HG02759 (cell line): ENCODE measurements at regions not wholly inside any gene's neighbourhood (a gene's known extent, or its start where the extent isn't known, plus 50 kb on each side); places are given as distances from the start of the nearest gene placed in this dataset.

Experiments used
- ATAC-seq: cut with Tn5 transposase; IDR thresholded peaks from one replicate; pipeline ENCODE4 v1.9.1; 2021; ENCODE audit warnings: mild to moderate bottlenecking, moderate library complexity; ENCODE audit not compliant: unreplicated experiment

- ATAC-seq = no peak
Observed at GRCh38 chr16:52056259-52056658, 490.7 kb downstream of the TOX3 start.

DNA sequence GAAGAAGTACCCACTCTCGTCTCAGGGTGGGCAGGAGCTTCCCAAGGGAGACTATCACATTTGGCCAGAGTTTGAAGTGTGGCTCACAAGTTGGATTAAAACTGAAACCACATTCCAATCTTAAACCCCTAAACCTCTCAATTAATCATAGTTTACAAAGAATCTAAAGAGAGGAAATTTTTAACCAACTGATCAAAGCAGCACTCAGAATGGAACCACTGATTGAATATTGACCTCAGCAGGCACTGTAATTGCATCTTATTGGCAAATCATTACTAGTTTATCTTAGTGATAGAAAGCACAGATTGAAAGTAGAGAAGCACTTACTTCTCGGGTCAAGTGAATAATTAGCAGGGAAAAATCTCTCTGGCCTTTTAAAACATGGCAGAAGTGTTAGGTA is 491.6 kb downstream of the TOX3 start:
- ATAC-seq = no peak

GRCh38 chr16:52054326-52054725 is 492.6 kb downstream of the TOX3 start:
- ATAC-seq = no peak

GRCh38 chr16:52052818-52053217 is 494.1 kb downstream of the TOX3 start:
- no peak for ATAC-seq

DNA sequence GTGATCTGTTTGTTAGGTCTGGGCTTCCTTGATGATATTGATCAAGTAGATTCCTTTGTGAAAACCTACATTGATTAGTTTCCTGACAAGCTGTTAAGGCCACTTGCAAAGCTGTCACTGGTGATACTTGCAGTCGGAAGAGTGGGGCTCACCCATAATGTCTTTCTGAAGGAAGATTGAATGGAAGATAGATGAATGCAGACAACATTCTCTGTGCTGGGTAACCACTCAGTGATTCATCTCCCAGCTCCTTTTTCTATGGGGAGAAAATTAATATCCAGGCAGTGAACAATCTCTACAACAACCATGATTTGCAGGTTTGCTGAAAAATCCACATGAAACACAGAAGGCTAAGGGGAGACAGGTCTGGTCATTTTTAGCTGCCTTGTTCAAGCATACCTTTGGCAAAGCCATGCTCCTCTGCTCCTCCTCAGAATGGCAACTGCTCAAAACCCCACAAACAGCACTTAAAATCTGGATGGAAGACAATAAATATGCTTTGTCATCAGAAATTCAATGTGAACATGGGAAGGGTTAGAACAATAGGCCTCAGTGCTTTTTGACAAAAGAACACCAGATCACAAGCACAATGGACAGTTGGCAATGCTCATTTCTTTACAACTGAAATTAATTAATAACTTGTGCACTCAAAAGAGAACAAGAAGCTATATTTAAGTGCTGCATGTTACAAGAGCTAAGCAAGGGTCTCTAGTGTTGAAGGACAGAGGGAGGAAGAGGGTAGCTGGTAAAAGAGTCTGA is 495.4 kb downstream of the TOX3 start:
- no peak for ATAC-seq

- ATAC-seq = no peak
Observed at GRCh38 chr16:52050418-52050817, 496.5 kb downstream of the TOX3 start.

DNA sequence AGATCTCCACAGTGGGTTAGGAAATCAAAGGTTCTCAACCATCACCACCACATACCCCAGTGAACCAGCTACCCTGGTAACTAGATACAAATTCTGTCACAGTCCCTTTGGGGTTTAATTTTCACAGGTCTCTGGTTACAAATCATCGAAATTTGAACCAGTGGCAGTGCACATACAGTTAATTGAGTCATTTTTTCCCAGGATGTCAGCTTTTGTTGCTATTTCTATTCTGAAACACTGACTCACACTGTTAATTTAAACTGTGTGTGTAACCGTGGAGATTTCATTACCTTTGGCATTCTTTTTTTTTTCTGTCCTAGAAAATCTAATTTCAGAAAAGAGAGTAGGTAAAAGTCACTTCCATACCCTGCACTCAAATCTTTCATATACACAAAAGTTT is 511.5 kb downstream of the TOX3 start:
- no peak for ATAC-seq

GRCh38 chr16:52034830-52035229 is 512.1 kb downstream of the TOX3 start:
- ATAC-seq = no peak

DNA sequence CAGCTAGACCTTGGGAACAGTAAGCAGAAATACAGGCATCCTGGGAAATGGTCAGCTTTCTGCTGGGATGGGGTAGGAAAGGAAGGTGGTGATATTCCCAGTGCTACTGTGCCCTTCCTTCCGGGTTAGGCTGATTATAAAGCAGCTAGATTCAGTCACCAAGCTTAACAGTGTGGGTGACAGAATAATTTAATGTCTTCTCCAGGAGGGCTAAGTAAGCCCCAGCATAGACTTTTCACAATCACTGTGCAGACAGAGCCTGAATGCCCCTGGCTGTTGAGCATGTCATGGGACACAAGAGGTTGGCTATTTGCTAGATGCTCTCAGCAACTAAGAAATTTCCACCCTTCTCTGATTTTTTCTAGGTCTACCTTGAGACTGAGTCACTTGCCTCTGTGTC is 513.0 kb downstream of the TOX3 start:
- no peak for ATAC-seq

DNA sequence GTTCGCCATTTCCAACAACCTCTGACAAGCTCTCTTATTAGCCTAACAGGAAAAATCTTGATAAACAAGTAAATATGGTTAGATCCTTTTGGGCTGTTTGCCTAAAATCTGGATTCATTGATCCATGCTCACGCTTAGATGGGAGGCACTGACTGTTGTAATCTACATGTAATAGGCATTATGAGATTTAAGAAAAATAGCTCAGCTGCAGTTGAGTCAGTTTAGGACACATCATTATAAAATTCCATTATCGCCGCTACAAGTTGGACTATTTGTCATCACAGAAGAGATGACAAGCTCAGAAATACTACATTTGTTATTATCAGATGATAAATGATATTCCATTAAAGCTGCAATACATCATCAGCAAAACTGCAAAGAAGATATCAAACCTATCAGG is 524.0 kb downstream of the TOX3 start:
- no peak for ATAC-seq

- no peak for ATAC-seq
Observed at GRCh38 chr16:52022177-52022576, 524.8 kb downstream of the TOX3 start.

DNA sequence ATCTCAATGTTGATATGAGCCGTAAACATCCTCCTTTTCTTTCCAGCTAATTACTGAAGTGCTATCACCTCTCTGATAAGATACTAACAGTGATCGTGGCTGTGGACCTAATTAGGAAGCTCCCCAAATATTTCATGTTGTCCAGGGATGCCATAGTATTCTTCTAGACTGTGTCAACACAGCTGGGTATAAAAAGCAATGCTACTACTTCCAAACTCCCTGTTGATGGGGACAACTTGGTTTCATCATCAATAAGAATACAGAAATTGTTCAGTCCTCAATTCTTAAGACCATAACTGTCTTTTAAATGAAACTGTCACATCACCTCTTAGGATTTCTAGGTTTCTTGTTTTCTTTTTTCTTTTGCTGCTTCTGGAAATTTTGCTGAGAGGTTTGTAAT is 530.6 kb downstream of the TOX3 start:
- ATAC-seq = no peak

DNA sequence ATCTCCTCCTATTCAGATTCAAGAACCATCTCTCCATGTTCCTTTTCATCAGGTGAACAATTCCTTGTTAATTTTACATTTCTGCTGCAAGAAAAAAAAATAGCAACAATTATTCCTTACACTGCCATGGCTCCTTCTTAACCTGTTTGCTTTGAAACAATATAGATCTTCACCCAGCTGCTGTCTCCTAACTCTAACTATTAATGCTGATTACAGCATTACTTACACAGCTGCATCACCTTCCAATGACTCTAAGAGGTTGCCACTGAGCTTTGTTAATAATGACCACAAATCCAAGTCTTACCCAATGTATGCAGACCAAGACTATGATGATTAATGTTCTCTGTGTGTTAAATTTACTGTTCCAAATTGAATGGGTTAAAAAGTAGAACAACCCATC is 541.4 kb downstream of the TOX3 start:
- no peak for ATAC-seq

GRCh38 chr16:52004343-52004742 is 542.6 kb downstream of the TOX3 start:
- ATAC-seq = no peak

DNA sequence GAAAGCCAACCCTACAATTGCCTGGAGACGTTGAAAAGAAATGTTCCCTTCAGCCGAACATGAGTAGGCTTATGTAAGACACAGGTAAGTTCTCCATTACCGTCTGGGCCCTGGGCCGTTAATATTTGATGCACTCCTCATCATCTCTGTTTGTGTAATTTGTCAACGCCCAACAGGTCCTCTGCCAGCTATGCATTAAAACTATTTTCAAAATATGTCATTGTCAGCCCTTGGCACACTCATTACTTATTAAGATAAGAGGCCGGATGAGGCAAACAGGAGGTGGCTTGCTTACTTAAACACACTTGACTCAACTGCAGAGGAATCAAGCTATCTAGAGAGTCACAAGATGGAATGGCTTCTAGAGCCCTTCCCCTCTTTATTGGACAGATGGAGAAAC is 544.9 kb downstream of the TOX3 start:
- no peak for ATAC-seq

DNA sequence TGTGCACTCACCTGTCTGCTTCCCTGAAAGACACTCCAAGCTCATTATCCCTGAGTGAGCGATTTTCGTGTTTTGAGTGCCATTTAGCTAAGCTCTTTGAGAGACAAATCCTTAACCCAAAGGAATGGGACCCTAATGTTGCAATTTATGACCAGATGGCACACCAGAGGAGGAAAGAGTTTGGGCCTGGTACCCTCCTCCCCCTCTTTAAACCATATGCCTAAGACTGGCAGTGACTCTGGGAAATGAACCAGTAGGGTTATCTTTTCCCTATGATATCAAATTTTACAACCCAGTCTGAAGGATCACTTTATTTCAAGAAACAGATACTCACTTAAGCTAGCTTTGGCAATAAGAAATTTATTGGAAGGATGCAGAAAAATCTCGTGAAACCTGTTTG is 550.4 kb downstream of the TOX3 start:
- ATAC-seq = no peak

DNA sequence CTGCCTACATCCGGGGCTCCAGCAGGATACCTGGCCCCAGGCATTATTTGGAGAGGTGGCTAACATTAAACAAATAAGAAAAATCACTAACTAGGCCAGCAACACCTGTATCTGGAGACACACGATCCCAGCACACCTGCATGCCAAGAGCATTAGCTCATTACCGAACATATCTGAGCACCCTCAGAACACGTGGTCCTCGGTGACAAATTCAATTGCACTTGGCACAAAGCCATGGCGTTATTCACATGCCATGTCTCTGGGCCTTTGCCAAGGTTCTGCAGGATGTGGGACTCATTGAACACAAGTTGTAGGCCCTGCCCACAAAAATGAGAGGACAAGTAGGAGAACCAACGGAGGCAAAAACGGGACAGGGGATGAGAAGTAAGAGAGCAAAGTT is 552.3 kb downstream of the TOX3 start:
- no peak for ATAC-seq

DNA sequence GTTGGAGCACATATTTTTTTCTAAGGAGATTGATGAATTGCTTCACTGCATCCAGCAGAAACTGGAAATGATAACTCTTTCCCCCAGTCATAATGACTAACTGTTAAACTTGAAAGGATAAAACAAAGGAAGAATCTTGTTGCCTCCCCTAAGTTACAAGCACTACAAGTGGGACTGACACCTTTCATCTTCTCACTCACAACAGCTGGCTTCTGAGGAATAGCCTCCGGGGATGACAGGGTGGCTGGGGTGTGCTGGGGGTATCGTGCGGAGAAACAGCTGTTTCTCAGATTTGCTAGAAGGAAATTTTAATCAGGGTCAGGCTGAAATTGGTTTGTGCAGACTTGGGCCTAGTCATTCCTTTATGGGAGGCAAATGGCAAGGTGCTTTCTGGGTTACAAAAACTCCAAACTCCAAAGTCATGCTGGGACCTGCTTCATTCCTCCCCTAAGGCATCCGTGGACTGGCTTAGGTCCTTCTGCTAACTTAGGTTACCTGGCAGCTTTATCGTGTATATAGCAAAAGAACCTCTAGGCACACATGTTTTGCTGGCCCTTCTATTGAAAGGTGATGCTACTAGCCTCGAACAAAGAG is 557.2 kb downstream of the TOX3 start:
- ATAC-seq = no peak

GRCh38 chr16:51988977-51989376 is 558.0 kb downstream of the TOX3 start:
- no peak for ATAC-seq

- ATAC-seq = no peak
Observed at GRCh38 chr16:51987519-51987918, 559.4 kb downstream of the TOX3 start.

- ATAC-seq = no peak
Observed at GRCh38 chr16:51986717-51987116, 560.2 kb downstream of the TOX3 start.

DNA sequence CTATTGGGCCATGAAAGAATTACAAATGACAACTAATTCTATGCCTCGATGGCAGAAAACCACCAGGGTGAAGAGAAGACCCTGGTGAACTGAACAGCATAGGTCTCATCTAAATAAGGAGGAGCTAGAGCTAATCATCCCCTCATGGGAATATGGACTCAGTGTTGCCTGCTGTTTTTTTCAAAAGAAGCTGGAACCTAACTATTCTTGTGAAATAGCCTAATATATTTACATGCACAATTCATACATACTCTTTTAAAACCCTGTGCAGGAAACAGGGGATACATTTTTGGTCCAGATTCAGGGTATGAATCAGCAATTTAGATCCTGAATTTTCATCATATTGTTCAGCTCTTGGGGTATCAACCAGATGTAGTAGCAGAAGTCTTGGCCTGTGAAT is 560.6 kb downstream of the TOX3 start:
- no peak for ATAC-seq

- no peak for ATAC-seq
Observed at GRCh38 chr16:51985126-51985525, 561.8 kb downstream of the TOX3 start.
